Cardiac fibroblast (primary cell): ENCODE measurements at regions not wholly inside any gene's neighbourhood (a gene's known extent, or its start where the extent isn't known, plus 50 kb on each side); places are given as distances from the start of the nearest gene placed in this dataset.
A peak's percentile ranks its signal among the peaks of the same experiment; 100 is the strongest.

ENCODE experiments used
- DNase-seq, 2 donors: peaks; one replicate each; pipeline versions ENCODE4 v3.0.0 to v3.0.0-alpha.2; 2010; ENCODE audit warnings: low read depth in 2 of 2
- H3K4me3 ChIP-seq, 2 donors: replicated peaks in 1 of 2; 1 replicate in 1 of 2; 2 replicates in 1 of 2; pipeline ENCODE4 v1.5.1; 2011; ENCODE audit warnings: low read depth in 2 of 2, low read length in 2 of 2, mild to moderate bottlenecking in 2 of 2, moderate library complexity in 1 of 2
- TF ChIP-seq, protein P1 (sequence below): IDR thresholded peaks from one replicate; pipeline ENCODE4 v1.5.1; 2011; ENCODE audit warnings: low read depth, mild to moderate bottlenecking, low read length, inconsistent platforms

DNA sequence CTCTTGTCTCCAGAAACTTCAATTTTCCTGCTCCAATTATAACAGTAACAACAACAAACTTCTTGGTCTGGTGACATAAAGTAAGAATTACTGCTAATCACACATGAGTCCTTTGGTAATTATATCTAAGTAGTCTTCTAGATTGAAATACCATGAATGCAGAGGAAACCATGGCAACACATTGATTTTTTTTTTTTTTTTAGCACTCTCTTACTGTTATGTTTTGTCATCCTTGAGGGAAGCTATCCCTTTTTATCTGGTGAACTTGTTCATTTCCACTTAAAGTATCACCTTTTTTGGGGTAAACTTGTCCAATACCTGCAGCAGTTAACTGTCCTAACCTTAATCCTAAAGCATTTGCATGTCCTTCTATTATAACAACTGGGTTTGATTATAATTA, 256.3 kb downstream of the B3GLCT start:
- TF ChIP-seq, protein P1, sequence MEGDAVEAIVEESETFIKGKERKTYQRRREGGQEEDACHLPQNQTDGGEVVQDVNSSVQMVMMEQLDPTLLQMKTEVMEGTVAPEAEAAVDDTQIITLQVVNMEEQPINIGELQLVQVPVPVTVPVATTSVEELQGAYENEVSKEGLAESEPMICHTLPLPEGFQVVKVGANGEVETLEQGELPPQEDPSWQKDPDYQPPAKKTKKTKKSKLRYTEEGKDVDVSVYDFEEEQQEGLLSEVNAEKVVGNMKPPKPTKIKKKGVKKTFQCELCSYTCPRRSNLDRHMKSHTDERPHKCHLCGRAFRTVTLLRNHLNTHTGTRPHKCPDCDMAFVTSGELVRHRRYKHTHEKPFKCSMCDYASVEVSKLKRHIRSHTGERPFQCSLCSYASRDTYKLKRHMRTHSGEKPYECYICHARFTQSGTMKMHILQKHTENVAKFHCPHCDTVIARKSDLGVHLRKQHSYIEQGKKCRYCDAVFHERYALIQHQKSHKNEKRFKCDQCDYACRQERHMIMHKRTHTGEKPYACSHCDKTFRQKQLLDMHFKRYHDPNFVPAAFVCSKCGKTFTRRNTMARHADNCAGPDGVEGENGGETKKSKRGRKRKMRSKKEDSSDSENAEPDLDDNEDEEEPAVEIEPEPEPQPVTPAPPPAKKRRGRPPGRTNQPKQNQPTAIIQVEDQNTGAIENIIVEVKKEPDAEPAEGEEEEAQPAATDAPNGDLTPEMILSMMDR: no peak
- no peak overlapping the region for H3K4me3 ChIP-seq
- DNase-seq: no peak

GRCh38 chr13:31460061-31460460, 260.3 kb downstream of the B3GLCT start:
- TF ChIP-seq, protein P1: no peak
- DNase-seq: no peak
- H3K4me3 ChIP-seq: no peak overlapping the region

DNA sequence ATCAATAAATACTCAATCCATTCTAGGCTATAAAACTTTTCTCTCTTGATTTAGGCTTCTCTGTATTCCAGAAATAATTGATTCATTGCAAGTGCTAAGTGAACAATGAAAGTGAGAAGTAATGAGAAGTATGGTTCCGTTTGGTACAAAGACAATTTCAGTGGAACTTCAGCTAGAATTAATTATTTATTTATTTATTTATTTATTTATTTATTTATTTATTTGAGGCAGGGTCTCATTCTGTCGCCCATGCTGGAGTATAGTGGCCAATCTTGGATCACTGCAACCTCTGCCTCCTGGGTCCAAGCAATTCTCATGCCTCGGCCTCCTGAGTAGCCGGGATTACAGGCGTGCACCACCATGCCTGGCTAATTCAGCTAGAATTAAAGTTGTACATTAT, 262.1 kb downstream of the B3GLCT start:
- TF ChIP-seq, protein P1: no peak
- no peak overlapping the region for H3K4me3 ChIP-seq
- no peak for DNase-seq

- TF ChIP-seq, protein P1: no peak
- DNase-seq: no peak
- H3K4me3 ChIP-seq: no peak overlapping the region
These were observed 263.0 kb downstream of the B3GLCT start for GRCh38 chr13:31462766-31463165.

DNA sequence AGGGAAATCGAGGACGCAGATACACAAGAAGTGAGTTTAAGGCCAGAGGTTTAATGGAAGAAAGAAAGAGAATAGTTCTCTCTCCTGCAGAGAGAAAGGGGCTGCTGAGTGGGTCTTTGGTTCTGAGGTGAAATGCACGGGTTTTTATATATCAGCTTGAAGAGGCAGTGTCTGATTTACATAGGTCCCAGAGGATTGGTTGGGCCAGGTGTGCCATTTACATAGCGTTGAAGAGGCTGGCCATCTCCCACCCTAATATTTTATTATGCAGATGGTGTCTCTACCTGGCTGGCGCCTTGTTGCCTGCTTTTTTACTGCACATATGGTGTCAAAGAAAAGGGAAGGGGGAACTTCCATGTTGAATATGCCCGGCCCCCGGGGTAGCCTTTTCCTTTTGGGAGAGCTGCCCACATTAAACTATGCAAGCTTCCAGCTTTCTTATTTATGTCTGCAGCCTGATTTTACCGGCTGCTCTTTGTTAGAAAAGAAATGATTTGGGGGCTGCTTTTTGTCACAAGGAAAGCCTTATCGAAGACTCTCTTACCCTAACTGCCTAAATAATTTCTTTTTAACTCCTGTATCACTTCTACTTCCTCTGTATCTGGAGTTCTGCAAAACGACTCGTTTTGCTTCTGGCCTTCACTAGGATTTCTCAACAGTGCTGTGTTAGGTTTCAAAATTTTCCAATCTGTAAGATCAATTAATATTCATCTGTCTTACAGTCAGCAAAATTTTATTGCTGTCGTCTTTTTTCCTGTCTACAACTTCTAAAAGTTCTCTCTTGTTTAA, 268.5 kb downstream of the B3GLCT start:
- TF ChIP-seq, protein P1: no peak
- no peak for DNase-seq
- H3K4me3 ChIP-seq: no peak overlapping the region

DNA sequence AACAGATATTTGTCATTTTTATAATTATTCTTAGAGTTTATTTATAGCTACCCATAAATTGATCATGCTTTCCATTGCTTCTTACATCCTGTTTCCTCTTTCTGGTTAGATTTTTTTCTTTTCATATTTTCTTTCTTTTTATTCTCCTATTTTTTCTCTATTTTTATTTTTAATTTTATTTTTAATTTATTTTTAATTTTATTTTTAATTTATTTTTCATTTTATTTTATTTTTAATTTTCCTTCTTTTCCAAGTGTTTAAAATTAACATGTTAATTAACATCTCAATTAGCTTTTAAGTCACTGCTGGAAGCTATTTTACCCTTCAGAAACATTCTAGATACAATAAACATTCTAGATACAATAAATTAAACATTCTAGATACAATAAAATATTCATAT, 269.6 kb downstream of the B3GLCT start:
- no peak overlapping the region for H3K4me3 ChIP-seq
- TF ChIP-seq, protein P1: no peak
- DNase-seq: no peak

- peak; percentile 72 to 93 for DNase-seq
- TF ChIP-seq, protein P1: no peak
- H3K4me3 ChIP-seq: no peak overlapping the region
These were observed 263.1 kb upstream of the RXFP2 start for GRCh38 chr13:31476266-31476665.
